HG02642 (cell line): ENCODE measurements at regions not wholly inside any gene's neighbourhood (a gene's known extent, or its start where the extent isn't known, plus 50 kb on each side); places are given as distances from the start of the nearest gene placed in this dataset.

Experiments
- ATAC-seq: cut with Tn5 transposase; IDR thresholded peaks from one replicate; pipeline ENCODE4 v1.9.1; 2021; ENCODE audit warnings: mild to moderate bottlenecking; ENCODE audit not compliant: unreplicated experiment, poor library complexity

GRCh38 chr9:7363777-7364477 lies 435.7 kb downstream of the DMAC1 start:
- ATAC-seq: no peak

GRCh38 chr9:7360513-7360912 lies 439.1 kb downstream of the DMAC1 start:
- ATAC-seq: no peak

- no peak for ATAC-seq
Observed at GRCh38 chr9:7358876-7359275, 440.7 kb downstream of the DMAC1 start.

GRCh38 chr9:7354704-7355103 lies 444.9 kb downstream of the DMAC1 start:
- ATAC-seq: no peak

GRCh38 chr9:7348692-7349091 lies 450.9 kb downstream of the DMAC1 start:
- ATAC-seq: no peak

GRCh38 chr9:7347556-7347955 lies 452.0 kb downstream of the DMAC1 start:
- ATAC-seq: no peak

GRCh38 chr9:7346144-7346543 lies 453.4 kb downstream of the DMAC1 start:
- ATAC-seq: no peak

GRCh38 chr9:7342736-7343135 lies 456.8 kb downstream of the DMAC1 start:
- ATAC-seq: no peak

GRCh38 chr9:7342229-7342628 lies 457.3 kb downstream of the DMAC1 start:
- peak; percentile 84 for ATAC-seq

GRCh38 chr9:7341571-7341970 lies 458.0 kb downstream of the DMAC1 start:
- peak; percentile 42 for ATAC-seq

- no peak for ATAC-seq
Observed at GRCh38 chr9:7340451-7340850, 459.1 kb downstream of the DMAC1 start.

GRCh38 chr9:7338586-7339281 lies 460.8 kb downstream of the DMAC1 start:
- ATAC-seq: no peak

- ATAC-seq: no peak
Observed at GRCh38 chr9:7336356-7337065, 463.1 kb downstream of the DMAC1 start.

GRCh38 chr9:7333719-7334118 lies 465.9 kb downstream of the DMAC1 start:
- no peak for ATAC-seq

GRCh38 chr9:7332780-7333179 lies 466.8 kb downstream of the DMAC1 start:
- no peak for ATAC-seq

GRCh38 chr9:7328453-7328852 lies 471.1 kb downstream of the DMAC1 start:
- no peak for ATAC-seq

GRCh38 chr9:7325995-7326394 lies 473.6 kb downstream of the DMAC1 start:
- ATAC-seq: no peak

- ATAC-seq: no peak
Observed at GRCh38 chr9:7324152-7324598, 475.4 kb downstream of the DMAC1 start.

- no peak for ATAC-seq
Observed at GRCh38 chr9:7320841-7321240, 478.7 kb downstream of the DMAC1 start.

GRCh38 chr9:7320139-7320538 lies 479.4 kb downstream of the DMAC1 start:
- ATAC-seq: no peak

GRCh38 chr9:7318920-7319319 lies 480.7 kb downstream of the DMAC1 start:
- no peak for ATAC-seq
